ENCODE measurements at regions not wholly inside any gene's neighbourhood (a gene's known extent, or its start where the extent isn't known, plus 50 kb on each side); places are given as distances from the start of the nearest gene placed in this dataset.
A peak's percentile ranks its signal among the peaks of the same experiment; 100 is the strongest.

DNA sequence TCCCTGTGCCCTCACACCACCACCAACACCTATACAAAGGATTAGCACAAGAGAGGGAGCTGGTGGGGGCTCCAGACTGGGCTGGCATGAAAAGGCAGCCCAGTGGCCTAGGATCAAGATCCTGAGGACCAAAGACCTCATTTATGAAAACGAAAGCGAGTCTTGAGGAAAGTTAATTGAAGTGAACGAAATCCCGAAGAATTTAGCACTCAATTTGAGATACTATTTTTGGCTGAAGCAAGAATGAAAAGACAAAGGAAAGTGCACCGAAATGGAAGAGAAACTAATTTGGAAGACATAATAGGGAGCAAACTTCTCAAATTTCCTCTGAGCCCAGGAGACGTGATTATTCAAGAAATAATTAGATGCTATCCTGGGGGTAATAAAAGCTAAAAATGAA lies 68.7 kb upstream of the SLC6A11 start:
- H3K4me1 Mint-ChIP-seq, result no peaks in the 10 kb centered on the region
- no peaks in the 10 kb centered on the region for H3K36me3 Mint-ChIP-seq (ENCODE audit: low read depth)
- H3K9me3 Mint-ChIP-seq, result no peaks in the 10 kb centered on the region
- ATAC-seq, result no peak
- H3K27ac Mint-ChIP-seq, result no peak overlapping the region
- H3K27me3 Mint-ChIP-seq, result peaks cover 11% of the 10 kb centered on the region
- DNase-seq, result no peak
- H3K4me3 Mint-ChIP-seq, result no peak overlapping the region

DNA sequence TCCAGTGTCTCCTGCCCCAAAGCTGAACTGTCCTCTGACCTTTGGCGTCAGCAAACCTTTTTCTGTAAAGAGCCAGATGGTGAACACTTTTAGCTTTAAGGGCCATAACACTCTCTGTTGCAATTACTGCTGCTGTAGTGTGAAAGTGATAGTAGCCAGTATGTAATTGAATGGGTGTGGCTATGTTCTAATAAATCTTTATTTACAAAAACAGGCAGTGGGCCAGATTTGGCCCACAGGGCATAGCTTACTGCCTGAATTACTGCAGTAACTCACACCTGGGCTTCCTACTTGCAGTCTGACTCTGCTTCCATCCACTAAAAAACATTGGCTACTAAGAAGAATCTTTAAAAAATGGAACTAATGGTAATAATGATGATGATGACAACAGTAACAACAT lies 68.0 kb upstream of the SLC6A11 start:
- peaks cover 9% of the 10 kb centered on the region for H3K27me3 Mint-ChIP-seq
- H3K4me1 Mint-ChIP-seq, result no peaks in the 10 kb centered on the region
- no peaks in the 10 kb centered on the region for H3K36me3 Mint-ChIP-seq (ENCODE audit: low read depth)
- no peaks in the 10 kb centered on the region for H3K9me3 Mint-ChIP-seq
- ATAC-seq, result no peak
- H3K4me3 Mint-ChIP-seq, result no peak overlapping the region
- H3K27ac Mint-ChIP-seq, result no peak overlapping the region
- no peak for DNase-seq

DNA sequence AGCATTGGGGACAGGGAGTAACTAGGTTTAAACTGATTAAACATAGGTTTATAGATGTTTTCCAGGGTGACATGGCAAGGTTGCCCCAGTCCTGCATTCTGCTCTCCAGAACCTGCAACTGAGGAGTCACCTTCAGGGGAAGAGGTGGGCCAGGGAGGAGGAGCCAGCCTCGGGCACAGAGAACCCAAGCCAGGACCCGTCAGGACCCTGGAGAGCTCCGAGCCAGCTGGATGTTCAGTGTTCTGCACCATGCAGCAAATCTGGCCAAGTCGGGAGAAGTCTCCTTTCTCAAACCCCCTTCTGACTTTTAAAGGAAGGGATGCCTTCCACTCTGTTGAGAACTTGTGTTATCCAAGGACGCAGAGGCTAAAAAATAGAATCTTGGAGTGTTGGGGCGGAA lies 62.1 kb upstream of the SLC6A11 start:
- Mint-ChIP-seq H3K9me3 (no peaks in the 10 kb centered on the region), H3K4me3 (no peak overlapping the region), H3K27me3 (peaks cover 28% of the 10 kb centered on the region), H3K4me1 (peaks cover 12% of the 10 kb centered on the region), H3K27ac (no peak overlapping the region), H3K36me3 (ENCODE audit: low read depth) (no peaks in the 10 kb centered on the region)
- ATAC-seq, result no peak
- DNase-seq, result peak; percentile 55

DNA sequence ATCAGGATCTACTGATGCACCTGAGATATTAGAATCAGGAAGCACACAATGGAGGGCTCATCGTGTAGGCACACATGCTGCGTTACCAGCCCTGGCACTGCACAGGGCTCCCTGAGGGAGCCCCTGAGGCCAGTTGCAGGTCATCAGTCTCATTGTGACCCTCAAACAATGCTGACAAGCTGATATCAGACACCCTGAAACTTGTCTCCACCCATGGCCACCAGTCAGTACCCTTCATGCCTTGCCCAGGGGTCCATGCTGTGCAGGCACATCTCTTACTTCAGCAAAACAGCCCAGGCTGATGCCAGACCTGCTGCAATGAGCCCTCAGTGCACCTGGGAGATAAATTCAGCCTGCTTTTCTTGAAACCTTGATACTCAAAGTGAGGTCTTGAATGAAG lies 59.5 kb upstream of the SLC6A11 start:
- DNase-seq, result no peak
- peaks cover 48% of the 10 kb centered on the region for H3K27me3 Mint-ChIP-seq
- H3K4me3 Mint-ChIP-seq, result no peak overlapping the region

DNA sequence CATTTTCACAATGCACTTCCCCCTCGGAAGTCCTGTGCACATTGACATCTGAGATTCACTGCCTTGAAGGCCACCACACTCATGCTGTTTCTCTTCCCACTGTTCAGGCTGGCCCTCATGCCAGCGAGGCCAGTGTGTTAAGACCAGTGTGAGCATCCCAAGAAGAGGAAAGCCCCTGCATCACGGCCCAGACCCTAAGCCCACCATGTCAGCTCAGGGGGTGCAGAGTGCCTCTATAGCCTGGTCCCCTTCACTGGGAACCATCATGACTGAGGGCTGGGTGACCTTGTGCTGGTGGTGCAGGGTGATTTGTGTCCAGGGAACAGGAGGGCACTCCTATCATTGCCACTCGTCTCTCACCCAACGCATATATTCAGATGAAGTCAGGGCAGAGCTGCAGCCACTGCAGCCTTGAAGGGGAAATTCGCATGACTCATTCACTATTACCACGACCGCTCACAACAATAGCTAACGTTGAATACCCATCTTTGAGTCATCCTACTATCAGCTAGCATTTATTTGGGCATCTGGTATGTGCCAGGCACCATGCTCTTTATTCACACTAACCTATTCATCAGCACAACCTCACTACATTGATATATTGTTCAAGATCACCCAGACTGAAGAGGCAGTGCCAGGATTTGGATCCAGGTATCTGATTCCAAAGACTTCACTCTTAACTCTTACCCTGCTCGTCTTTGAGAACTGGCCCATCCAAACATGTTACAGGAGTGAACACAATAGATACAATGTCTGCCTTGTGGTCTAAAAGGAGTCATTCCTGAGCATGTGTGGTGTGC lies 58.8 kb upstream of the SLC6A11 start:
- peak overlapping the region; percentile 43 for H3K27ac Mint-ChIP-seq
- DNase-seq, result no peak

More for the DNA sequence above, 59.5 kb upstream of the SLC6A11 start:
- Mint-ChIP-seq H3K36me3 (ENCODE audit: low read depth) (no peaks in the 10 kb centered on the region), H3K4me1 (peaks cover 12% of the 10 kb centered on the region), H3K27ac (no peak overlapping the region), H3K9me3 (no peaks in the 10 kb centered on the region)
- ATAC-seq, result no peak

DNA sequence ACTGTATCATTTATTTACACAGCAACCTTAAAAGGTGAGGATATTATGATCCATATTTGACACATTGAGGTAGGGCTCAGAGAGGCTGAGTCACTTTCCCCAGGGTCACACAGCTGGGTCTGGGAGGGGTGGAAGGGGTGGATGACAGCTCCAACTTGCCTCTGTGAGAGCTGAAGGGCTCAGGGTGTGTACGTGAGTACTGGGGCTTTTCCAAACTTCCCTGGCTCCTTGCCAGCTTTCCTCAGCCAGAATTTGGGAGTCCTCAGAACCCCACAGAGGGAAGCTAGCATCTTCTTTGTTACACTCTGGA lies 58.3 kb upstream of the SLC6A11 start:
- H3K4me1 Mint-ChIP-seq, result peaks cover 12% of the 10 kb centered on the region
- H3K9me3 Mint-ChIP-seq, result no peaks in the 10 kb centered on the region
- H3K36me3 Mint-ChIP-seq (ENCODE audit: low read depth), result no peaks in the 10 kb centered on the region
- peak; percentile 11 for DNase-seq
- ATAC-seq, result peak; percentile 75
- H3K27me3 Mint-ChIP-seq, result peaks cover 46% of the 10 kb centered on the region
- H3K27ac Mint-ChIP-seq, result peak overlapping the region; percentile 43
- no peak overlapping the region for H3K4me3 Mint-ChIP-seq

More for the DNA sequence above, 58.8 kb upstream of the SLC6A11 start:
- H3K27me3 Mint-ChIP-seq, result peaks cover 48% of the 10 kb centered on the region
- ATAC-seq, result peak; percentile 69
- H3K9me3 Mint-ChIP-seq, result no peaks in the 10 kb centered on the region
- no peak overlapping the region for H3K4me3 Mint-ChIP-seq
- H3K4me1 Mint-ChIP-seq, result peaks cover 12% of the 10 kb centered on the region
- no peaks in the 10 kb centered on the region for H3K36me3 Mint-ChIP-seq (ENCODE audit: low read depth)

DNA sequence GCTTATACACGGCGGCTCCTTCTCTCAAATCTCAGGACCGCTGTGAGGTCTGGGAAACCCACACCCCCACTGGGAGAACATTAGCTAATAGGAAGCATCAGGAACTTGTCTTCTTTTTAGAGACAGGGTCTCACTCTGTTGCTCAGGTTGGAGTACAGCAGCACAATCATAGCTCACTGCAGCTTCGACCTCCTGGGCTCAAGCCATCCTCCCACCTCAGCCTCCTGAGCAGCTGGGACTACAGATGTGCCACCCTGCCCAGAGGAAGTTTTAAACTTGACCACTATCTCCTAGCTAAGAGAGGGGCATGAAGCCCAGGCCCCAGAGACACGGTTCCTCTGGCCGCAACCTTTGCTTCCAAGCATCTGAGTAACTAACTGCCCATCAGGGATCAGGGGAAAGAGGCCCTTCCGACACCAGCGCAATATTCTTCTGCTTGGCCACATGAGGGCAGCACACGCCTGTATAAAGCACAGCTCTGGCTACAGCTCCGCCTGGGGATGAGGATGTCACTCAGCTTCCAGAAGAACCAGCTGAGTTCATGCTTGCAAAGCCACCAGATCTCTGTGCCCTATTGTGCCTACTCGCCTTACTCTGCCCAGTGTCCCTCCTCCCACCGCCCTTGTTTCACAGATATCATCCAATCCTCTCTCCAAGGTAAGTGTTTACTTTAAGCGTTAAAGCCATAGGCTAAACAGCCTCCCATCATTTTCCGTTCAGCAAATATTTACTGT lies 57.6 kb upstream of the SLC6A11 start:
- Mint-ChIP-seq H3K9me3 (no peaks in the 10 kb centered on the region), H3K27ac (no peak overlapping the region), H3K36me3 (ENCODE audit: low read depth) (no peaks in the 10 kb centered on the region), H3K4me3 (no peak overlapping the region), H3K4me1 (peaks cover 12% of the 10 kb centered on the region), H3K27me3 (peaks cover 40% of the 10 kb centered on the region)
- ATAC-seq, result peak; percentile 55
- DNase-seq, result peak; percentile 60

DNA sequence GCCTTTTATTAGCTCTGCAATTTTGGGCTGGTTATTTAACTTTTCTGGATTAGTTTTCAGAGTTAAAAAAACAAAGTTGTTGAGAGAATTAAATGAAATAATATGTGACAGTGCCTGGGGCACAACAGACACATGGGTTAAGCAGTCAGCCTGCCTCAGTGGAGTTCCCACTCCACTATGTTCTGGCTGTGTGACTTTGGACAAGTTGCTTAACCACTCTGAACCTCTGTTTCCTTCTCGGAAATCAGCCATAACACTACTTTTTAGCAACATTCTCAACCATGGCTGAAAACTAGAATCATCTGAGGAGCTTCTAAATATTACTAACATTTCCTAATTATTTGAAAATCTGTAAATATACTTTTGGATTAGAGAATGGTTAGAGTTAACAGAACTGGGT lies 56.5 kb upstream of the SLC6A11 start:
- H3K27me3 Mint-ChIP-seq, result peaks cover 37% of the 10 kb centered on the region
- DNase-seq (no peak), ATAC-seq (no peak)
- H3K9me3 Mint-ChIP-seq, result no peaks in the 10 kb centered on the region
- peaks cover 12% of the 10 kb centered on the region for H3K4me1 Mint-ChIP-seq
- H3K27ac Mint-ChIP-seq, result no peak overlapping the region
- no peaks in the 10 kb centered on the region for H3K36me3 Mint-ChIP-seq (ENCODE audit: low read depth)
- H3K4me3 Mint-ChIP-seq, result no peak overlapping the region

DNA sequence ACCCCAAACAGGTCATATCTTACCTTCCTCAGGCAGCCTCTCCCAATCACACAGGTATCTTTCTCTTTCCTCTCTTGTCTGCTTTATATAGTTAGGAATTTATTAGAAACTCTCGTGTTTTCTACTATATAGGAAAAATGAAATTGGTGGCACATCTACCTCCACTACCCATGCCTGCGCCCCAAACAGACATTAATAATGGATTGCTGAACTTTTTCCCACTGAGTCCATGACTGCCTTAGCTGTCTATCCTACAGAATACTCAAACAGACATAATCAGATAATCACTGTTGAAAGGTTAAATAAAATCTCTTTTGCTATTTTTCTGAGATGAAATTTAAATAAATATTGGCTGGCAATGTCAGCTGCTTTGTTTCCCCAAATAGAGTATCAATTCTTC lies 55.8 kb upstream of the SLC6A11 start:
- Mint-ChIP-seq H3K27ac (no peak overlapping the region), H3K4me1 (peaks cover 12% of the 10 kb centered on the region), H3K36me3 (ENCODE audit: low read depth) (no peaks in the 10 kb centered on the region), H3K9me3 (no peaks in the 10 kb centered on the region), H3K27me3 (peaks cover 31% of the 10 kb centered on the region), H3K4me3 (no peak overlapping the region)
- DNase-seq, result no peak
- ATAC-seq, result no peak

DNA sequence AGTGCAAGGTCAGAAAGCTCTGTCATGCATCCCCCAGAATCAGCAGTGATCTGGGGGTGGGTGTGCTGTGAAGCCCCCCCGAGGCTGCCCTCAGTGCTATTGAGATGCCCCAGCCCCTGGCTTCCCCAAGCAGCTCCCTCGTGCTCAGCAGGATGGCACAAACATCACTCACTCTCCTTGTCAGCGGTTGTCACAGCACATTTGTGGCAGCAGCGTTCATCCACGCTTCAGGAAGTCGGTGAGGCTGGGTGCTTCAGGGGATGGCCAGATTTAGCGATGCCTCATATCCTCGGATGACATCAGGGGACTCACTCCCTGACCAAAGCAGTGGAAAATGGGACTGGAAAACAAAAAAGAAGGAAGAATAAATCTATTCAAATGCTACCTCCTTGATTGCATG lies 54.4 kb upstream of the SLC6A11 start:
- Mint-ChIP-seq H3K4me3 (no peak overlapping the region), H3K27me3 (peaks cover 31% of the 10 kb centered on the region), H3K4me1 (peaks cover 12% of the 10 kb centered on the region), H3K27ac (no peak overlapping the region), H3K9me3 (no peaks in the 10 kb centered on the region), H3K36me3 (ENCODE audit: low read depth) (no peaks in the 10 kb centered on the region)
- no peak for DNase-seq
- no peak for ATAC-seq

DNA sequence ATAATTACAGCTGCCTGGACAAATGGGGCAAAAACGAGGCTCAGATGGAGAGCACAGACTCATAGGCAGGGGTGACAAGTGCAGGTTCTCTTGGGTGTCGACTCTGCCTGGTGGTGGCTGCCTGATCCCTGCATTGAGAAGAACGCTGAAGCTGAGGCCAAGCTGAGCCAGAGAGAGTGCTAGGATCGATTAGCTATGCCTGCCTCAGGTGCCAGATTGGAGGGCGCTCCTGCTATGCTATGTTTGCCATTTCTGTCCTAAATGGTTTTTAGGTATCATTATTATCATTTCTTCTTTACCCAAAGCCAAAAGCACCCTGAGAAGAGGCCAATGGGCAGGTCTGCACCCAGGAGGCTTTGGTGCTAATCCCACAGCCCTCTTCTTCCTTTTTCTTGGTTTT lies 53.9 kb upstream of the SLC6A11 start:
- no peak for DNase-seq
- Mint-ChIP-seq H3K36me3 (ENCODE audit: low read depth) (no peaks in the 10 kb centered on the region), H3K4me1 (peaks cover 8% of the 10 kb centered on the region), H3K9me3 (no peaks in the 10 kb centered on the region), H3K27ac (no peak overlapping the region), H3K4me3 (no peak overlapping the region), H3K27me3 (peaks cover 31% of the 10 kb centered on the region)
- ATAC-seq, result no peak

DNA sequence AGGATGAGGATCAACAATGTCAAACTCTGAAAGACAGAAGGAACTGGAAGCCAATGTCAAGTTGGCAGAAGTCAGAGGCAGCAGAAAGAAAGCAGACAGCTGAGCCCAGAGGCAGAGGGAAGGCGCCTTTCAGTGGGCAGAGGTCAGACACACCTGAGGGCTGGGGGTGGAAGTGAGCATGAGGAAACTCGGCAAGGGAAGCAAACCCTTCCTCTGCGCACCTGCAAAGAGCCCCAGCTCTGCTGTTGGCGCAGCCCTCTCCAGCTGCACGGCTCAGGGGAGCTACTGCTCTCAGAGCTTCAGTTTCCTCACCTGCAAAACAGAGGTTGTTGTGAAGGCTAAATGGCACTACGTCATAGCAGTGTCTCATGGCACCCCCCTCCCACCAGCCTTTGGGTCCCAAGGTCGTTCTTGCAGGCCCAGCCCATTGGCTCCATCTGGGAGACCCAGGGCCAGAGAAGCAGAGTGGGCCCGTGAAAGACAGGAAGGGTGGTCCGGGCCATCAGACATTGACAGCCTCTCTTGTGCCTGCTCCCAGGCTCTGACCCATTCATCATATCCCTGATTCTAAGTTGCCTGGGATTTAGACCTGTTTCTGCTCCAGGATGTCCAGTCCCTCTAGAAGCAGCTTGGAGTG lies 53.3 kb upstream of the SLC6A11 start:
- no peaks in the 10 kb centered on the region for H3K36me3 Mint-ChIP-seq (ENCODE audit: low read depth)
- H3K4me1 Mint-ChIP-seq, result peaks cover 2% of the 10 kb centered on the region
- H3K27ac Mint-ChIP-seq, result no peak overlapping the region
- H3K9me3 Mint-ChIP-seq, result no peaks in the 10 kb centered on the region
- no peak overlapping the region for H3K4me3 Mint-ChIP-seq
- DNase-seq, result no peak
- no peak for ATAC-seq
- peaks cover 31% of the 10 kb centered on the region for H3K27me3 Mint-ChIP-seq

DNA sequence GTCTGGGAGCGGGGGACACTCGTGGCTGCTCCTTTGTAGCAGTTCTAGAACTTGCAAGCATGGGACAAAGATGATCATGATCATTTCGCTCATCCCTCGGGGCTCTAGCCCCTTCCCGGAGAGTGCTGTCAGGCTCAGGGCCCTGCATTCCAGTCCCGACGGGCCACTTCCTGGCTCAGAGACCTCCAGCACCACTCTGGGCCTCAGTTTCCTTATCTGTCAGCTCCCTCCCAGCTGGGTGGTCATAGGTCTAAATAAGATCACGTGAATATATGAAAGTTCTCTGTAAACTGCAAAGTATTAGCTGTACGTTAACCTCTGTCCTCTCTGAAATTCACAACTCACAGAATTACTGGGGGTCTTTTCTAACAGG lies 52.8 kb upstream of the SLC6A11 start:
- no peaks in the 10 kb centered on the region for H3K36me3 Mint-ChIP-seq (ENCODE audit: low read depth)
- no peak overlapping the region for H3K27ac Mint-ChIP-seq
- H3K9me3 Mint-ChIP-seq, result no peaks in the 10 kb centered on the region
- DNase-seq (no peak), ATAC-seq (no peak)
- no peaks in the 10 kb centered on the region for H3K4me1 Mint-ChIP-seq
- no peak overlapping the region for H3K4me3 Mint-ChIP-seq
- peaks cover 31% of the 10 kb centered on the region for H3K27me3 Mint-ChIP-seq

DNA sequence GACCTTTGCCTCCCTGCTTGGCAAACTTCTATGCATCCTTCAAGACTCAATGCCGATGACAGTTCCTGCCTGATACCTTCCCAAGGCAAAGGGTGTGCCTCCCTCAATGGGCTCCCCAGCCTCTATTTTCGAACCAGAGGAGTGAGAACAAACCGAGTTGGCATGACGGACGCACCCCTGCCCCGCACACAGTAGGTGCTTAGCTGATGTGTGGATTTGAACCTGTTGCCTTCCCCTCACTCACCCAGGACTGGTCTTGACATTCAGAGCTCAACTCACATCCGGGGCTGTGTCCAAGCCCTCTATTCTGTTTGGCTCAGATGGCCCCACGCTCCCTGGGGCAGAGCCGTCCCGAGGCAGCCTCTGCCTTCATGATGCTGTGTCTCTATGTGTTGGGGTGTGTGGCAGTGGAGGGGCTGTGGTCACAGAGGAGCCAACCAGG lies 52.2 kb upstream of the SLC6A11 start:
- H3K4me3 Mint-ChIP-seq, result no peak overlapping the region
- no peaks in the 10 kb centered on the region for H3K36me3 Mint-ChIP-seq (ENCODE audit: low read depth)
- H3K9me3 Mint-ChIP-seq, result no peaks in the 10 kb centered on the region
- H3K27me3 Mint-ChIP-seq, result peaks cover 27% of the 10 kb centered on the region
- no peak for DNase-seq
- no peak overlapping the region for H3K27ac Mint-ChIP-seq
- no peaks in the 10 kb centered on the region for H3K4me1 Mint-ChIP-seq
- no peak for ATAC-seq
